Right lung (tissue), 2 donors: ENCODE measurements at regions not wholly inside any gene's neighbourhood (a gene's known extent, or its start where the extent isn't known, plus 50 kb on each side); places are given as distances from the start of the nearest gene placed in this dataset.

Experiments used
- DNase-seq, 2 donors: peaks; one replicate each; pipeline ENCODE4 v3.0.0-alpha.2; 2013

DNA sequence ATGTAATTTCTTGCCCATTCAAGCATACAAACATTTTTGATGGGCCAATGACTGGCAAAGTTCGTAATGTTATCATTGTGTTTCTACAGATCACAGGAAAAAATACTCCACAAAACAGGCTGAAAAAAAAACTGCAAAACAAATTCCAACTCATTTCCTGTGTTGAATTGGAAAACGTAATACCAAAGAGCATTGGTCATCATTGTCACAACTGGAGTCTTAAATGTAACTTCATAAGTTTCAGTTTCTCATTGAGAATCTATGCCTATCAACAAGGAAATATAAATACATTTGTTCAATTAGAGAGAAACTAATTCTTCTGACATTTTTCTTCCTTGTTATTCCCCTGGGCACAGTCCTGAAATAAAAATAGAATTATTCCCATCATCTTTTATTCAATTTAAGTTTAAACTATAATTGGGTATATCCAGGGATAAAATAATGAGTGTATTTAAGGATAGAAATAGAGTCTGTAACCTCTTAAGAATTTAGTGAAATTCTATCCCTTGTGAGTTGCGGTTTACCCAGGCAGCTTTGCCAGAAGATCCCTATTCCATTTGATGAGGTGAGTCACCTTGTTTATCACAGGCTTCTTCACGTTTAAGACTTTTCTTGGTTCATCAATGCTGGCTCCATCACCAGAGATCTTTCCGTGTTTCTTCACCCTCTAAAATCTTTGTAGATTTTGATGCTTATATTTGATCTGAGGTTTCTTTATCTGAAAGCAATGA, 112.7 kb upstream of the ITGA1 start:
- DNase-seq, result no peak

DNA sequence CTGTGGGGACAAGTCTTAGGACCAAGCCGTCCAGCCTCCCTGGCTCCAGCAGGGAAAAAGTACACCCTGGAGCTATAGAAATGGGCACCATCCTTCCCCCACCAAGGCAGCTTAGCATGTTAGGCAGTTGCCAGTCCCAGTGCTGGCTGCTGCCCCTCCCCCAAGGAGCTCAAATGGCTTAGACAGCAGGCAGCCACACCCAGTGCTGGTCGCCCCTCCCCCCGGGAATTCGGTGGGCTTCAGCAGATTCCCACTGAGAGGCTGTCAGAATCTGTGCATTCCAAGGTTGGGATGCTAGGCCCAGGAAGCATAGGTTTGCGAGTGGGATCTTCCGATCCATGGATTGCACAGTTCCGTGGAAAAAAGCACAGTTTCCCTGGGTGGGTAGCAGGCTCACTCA, 105.2 kb upstream of the ITGA1 start:
- DNase-seq, result no peak

- no peak for DNase-seq
Observed at GRCh38 chr5:52684051-52684450, 103.7 kb upstream of the ITGA1 start.

DNA sequence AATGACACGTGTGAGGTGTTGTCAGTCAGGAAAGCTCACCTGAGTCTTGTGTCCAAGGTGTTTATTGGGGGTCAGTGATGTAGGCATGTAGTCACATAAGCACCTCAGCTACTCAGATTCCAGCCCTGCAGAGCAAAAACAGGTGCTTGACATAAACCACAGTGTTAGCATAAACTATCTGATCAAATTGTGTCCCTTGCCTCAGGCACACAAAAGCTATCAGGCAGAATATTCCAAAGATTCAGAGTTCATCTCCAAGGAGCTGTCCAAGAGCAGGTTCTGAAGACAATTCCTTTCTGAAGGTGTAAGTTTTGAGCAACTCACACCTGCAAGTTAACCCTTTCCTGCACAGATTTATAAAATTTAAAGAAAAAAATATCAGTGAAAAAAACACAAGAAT, 102.2 kb upstream of the ITGA1 start:
- DNase-seq, result no peak

GRCh38 chr5:52685971-52686370, 101.7 kb upstream of the ITGA1 start:
- no peak for DNase-seq

DNA sequence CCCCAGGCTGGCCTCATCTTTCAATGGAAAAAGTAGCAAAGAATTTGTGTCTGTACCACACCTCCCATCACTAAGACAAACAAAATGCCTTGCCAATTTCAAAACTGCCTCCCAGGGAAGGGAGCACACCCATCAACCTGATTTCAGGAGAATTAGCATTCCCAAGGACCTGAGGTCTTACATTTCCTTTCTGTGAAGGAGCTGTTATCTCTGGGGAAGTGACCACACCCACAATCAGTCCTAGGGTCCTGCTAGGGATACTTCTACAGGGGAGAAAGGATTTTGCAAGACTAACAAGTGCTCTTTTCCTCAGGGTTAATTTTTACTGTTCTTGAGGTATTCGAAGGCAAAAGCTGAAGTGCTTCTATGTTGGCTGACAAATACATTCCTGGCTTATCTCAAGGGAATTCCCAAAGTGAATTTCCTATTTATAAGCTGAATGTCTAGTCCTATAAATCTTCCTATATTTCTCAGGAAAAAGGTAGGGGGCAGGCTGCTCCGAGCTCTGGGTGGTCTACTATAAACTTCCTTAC, 97.4 kb upstream of the ITGA1 start:
- no peak for DNase-seq

DNA sequence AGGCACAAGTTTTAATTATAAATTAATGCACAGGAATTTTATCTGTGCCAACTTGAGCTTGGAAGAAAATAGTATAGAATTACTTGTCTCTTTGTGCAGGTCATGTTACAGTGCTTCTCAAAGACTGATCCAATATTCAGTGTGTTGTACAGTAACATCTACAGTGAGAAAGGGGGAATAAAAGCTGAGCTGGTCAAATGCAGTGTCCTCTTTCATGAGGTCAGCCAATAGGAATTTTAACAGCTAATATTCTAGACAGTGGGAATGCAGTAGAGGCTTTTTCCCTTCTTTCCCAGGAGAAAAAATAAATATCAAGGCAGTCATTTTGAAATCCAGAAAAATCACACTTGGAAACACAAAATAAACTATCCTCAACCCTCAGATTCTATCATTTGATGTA, 95.7 kb upstream of the ITGA1 start:
- peak; percentile 47 to 66 for DNase-seq

GRCh38 chr5:52692606-52693005, 95.1 kb upstream of the ITGA1 start:
- DNase-seq, result no peak

- no peak for DNase-seq
Observed at GRCh38 chr5:52693280-52693679, 94.4 kb upstream of the ITGA1 start.

GRCh38 chr5:52693836-52694235, 93.9 kb upstream of the ITGA1 start:
- no peak for DNase-seq

GRCh38 chr5:52694648-52695047, 93.1 kb upstream of the ITGA1 start:
- DNase-seq, result no peak

- no peak for DNase-seq
Observed at GRCh38 chr5:52702877-52703276, 84.8 kb upstream of the ITGA1 start.

GRCh38 chr5:52703321-52703720, 84.4 kb upstream of the ITGA1 start:
- DNase-seq, result no peak

DNA sequence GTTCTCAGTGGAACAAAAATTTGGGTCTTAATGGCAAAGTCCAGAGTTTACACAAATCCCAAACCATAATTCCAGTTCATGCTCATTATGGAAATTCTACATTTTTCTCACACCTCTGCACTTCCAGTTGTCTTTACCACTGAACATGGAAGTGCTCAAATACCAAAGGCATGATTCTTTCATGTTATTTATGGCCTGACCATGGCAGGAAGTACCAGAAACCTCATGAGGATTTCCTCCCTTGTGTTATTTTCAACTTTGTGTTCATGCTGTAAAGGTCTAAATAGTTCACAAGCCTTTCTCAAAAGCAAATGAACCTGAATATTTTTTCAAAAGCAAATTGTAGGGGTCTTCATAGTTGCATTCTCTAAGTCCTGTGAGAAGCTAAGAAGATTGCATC, 82.0 kb upstream of the ITGA1 start:
- DNase-seq, result no peak

- DNase-seq, result no peak
Observed at GRCh38 chr5:52706775-52707174, 80.9 kb upstream of the ITGA1 start.

- no peak for DNase-seq
Observed at GRCh38 chr5:52707616-52708015, 80.1 kb upstream of the ITGA1 start.

DNA sequence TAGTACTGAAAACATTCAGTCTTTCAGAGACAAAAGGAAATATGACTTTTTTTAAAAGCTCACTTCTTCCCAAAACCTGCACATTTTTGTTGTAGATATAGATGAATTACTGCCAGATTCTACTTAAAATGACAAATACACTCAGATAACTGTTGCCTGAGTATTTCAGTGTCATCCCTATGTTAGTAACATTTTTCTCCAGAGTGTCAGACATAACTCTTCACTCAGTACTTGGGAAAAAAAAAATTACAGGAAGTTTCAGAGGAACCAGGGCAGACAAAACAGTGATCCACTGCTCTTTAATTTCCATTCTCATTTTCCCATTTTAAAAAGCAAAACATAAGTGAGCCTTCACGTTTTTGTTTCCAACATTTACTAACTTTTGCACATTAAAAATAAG, 79.3 kb upstream of the ITGA1 start:
- no peak for DNase-seq

DNA sequence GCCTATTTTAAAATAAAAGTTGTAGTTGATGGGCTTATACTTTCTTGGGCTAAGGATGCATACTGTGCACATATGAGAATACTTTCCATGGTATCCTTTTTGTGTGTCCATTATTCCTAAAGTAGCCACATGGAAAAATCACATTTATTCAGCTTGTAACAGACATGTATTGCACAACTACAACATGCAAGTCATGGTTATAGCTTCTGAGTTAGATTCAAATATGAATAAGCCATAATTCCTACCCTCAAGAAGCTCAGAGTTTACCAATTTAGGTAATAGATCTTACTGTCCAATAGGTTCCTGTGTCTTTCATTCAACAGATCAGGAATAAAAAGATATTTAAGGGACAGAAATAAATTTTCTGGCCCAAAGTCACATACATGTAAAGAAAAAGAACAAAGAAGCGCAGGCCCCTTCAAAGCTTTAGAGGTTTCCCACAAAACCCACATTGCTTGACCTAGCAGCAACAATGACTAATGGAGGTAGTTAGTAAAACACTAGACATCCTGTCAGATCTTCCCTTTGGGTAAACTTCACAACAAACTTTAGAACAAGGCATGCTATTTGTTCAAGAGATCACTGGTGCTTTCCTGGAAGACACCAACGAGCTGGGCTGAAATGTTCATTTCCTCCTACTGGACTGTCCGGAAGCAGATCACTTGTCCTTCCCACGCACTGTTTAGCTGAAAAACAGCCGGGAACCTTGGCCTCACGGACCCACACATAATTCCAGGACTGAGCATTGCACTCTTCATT, 78.4 kb upstream of the ITGA1 start:
- DNase-seq, result no peak

- DNase-seq, result no peak
Observed at GRCh38 chr5:52710310-52710971, 77.3 kb upstream of the ITGA1 start.

DNA sequence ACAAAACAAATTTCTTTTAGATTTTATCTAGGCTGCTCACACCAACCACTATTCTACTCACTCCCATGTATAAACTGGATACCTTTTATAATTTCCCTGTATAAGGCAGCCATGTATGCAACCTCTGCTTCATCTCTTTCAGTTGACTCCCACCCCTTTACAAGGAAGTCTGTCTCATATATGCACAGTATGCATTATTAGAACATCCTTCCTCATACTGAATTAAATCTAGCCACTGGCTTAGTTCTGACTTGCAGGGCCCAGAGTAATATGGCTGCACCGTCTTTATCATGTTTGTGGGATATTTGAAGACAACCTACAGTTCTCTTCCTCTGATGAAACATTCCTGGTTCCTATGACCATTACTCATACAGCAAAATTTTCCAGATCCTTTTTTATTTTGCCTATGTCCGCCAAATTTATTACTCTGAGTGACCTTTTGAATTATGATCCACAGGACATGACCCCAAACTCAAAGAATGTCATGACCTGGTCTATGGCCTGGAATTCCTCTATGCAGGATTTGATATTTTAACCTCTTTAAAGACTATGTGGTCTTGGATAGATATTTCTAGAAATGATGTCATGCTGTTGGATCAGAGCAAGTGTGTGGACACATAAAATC, 76.6 kb upstream of the ITGA1 start:
- no peak for DNase-seq

DNA sequence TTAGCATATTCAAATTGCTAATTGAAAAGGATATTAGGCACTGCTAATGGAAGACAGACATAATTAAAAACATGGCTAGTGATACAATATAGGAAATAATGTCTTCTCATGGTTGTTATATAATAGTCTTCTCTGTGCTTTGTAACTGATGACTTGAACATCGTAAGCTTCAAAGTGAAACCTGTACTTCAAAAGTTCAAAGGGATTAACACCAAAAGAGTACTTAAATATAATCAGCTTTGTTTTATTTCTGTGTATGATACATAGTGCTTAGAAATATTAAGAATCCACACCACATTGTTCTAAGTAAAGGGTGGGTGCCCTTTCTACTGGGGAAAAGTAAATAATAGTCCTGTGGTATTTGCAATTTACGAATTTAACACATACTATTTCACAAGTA, 75.4 kb upstream of the ITGA1 start:
- no peak for DNase-seq

GRCh38 chr5:52725065-52725746, 62.5 kb upstream of the ITGA1 start:
- no peak for DNase-seq
